ENCODE measurements at regions not wholly inside any gene's neighbourhood (a gene's known extent, or its start where the extent isn't known, plus 50 kb on each side); places are given as distances from the start of the nearest gene placed in this dataset.

DNA sequence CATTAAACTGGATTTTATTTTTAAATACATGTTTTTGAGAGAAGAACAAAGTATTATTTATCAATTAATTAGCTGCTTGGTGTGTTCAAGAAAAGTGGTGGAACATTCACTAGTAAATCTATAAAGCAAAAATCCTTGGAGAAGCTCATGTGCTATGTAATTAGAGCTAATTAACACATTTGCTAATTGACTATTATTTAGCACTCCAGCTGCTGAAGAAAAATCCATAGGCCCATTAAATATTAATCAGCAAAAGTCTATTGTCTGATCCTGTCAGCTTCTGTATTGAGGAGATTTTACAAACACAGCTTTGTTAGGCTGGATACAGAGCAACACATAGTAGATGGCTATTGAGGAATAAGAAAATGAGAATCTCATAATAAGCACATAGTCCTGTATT, 336.1 kb downstream of the RBM43 start (continued):
- no peak for TF ChIP-seq ZNF532 (CRISPR knock-in tag; IDR thresholded peaks at IDR 0.05; ENCODE audit: borderline replicate concordance)
- no peak for TF ChIP-seq PRRX2 (CRISPR knock-in tag; IDR thresholded peaks at IDR 0.05)
- TF ChIP-seq NFE2L1 (CRISPR knock-in tag; IDR thresholded peaks at IDR 0.05): no peak
- TF ChIP-seq FOXK1 (CRISPR knock-in tag; IDR thresholded peaks at IDR 0.05): no peak

GRCh38 chr2:150924878-150925277, 336.8 kb downstream of the RBM43 start:
- Mint-ChIP-seq H3K4me1 (peaks cover 4% of the 10 kb centered on the region), H3K27ac (no peak overlapping the region), H3K9me3 (peaks cover 26% of the 10 kb centered on the region), H3K4me3 (no peak overlapping the region), H3K36me3 (peaks cover 12% of the 10 kb centered on the region), H3K27me3 (ENCODE audit: low read depth) (no peaks in the 10 kb centered on the region; the same call in 1 of the 2 replicates)
- POLR2A ChIA-PET: no interaction called here
- ATAC-seq (no peak), DNase-seq (ENCODE audit: low spot score) (no peak)
- TF ChIP-seq JUN (CRISPR knock-in tag; IDR thresholded peaks at IDR 0.05) (no peak), NR1H2 (CRISPR knock-in tag; IDR thresholded peaks at IDR 0.05) (no peak), NFATC4 (CRISPR knock-in tag; IDR thresholded peaks at IDR 0.05) (no peak)
- TF ChIP-seq, protein P1, sequence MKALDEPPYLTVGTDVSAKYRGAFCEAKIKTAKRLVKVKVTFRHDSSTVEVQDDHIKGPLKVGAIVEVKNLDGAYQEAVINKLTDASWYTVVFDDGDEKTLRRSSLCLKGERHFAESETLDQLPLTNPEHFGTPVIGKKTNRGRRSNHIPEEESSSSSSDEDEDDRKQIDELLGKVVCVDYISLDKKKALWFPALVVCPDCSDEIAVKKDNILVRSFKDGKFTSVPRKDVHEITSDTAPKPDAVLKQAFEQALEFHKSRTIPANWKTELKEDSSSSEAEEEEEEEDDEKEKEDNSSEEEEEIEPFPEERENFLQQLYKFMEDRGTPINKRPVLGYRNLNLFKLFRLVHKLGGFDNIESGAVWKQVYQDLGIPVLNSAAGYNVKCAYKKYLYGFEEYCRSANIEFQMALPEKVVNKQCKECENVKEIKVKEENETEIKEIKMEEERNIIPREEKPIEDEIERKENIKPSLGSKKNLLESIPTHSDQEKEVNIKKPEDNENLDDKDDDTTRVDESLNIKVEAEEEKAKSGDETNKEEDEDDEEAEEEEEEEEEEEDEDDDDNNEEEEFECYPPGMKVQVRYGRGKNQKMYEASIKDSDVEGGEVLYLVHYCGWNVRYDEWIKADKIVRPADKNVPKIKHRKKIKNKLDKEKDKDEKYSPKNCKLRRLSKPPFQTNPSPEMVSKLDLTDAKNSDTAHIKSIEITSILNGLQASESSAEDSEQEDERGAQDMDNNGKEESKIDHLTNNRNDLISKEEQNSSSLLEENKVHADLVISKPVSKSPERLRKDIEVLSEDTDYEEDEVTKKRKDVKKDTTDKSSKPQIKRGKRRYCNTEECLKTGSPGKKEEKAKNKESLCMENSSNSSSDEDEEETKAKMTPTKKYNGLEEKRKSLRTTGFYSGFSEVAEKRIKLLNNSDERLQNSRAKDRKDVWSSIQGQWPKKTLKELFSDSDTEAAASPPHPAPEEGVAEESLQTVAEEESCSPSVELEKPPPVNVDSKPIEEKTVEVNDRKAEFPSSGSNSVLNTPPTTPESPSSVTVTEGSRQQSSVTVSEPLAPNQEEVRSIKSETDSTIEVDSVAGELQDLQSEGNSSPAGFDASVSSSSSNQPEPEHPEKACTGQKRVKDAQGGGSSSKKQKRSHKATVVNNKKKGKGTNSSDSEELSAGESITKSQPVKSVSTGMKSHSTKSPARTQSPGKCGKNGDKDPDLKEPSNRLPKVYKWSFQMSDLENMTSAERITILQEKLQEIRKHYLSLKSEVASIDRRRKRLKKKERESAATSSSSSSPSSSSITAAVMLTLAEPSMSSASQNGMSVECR (CRISPR knock-in tag; IDR thresholded peaks at IDR 0.05; ENCODE audit: borderline replicate concordance): no peak
- CTCF ChIA-PET: no interaction called here

DNA sequence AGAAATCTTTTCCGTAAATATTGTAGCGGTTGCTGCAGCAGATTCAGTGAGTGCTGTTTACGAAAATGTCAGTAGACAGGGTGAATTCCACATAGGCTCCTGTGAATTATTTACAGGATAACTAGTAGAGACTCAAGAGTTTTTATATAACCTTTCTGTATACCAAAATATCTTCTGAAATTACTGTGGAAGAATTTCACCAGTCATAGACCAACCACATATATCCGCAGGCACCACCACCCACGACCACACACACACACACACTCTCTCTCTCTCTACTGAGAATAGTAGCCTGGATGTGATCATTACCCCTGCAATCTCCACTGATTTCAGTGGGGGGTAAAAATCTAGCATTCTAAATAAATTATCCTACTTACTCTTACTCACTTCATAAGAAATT, 341.8 kb downstream of the RBM43 start:
- no peak for ATAC-seq
- Mint-ChIP-seq H3K4me1 (peaks cover 7% of the 10 kb centered on the region), H3K27me3 (ENCODE audit: low read depth) (no peaks in the 10 kb centered on the region; the same call in 1 of the 2 replicates), H3K27ac (no peak overlapping the region), H3K36me3 (peaks cover 12% of the 10 kb centered on the region), H3K9me3 (peaks cover 23% of the 10 kb centered on the region), H3K4me3 (no peak overlapping the region)
- CTCF ChIA-PET: no interaction called here
- POLR2A ChIA-PET: no interaction called here
- TF ChIP-seq, protein P2, sequence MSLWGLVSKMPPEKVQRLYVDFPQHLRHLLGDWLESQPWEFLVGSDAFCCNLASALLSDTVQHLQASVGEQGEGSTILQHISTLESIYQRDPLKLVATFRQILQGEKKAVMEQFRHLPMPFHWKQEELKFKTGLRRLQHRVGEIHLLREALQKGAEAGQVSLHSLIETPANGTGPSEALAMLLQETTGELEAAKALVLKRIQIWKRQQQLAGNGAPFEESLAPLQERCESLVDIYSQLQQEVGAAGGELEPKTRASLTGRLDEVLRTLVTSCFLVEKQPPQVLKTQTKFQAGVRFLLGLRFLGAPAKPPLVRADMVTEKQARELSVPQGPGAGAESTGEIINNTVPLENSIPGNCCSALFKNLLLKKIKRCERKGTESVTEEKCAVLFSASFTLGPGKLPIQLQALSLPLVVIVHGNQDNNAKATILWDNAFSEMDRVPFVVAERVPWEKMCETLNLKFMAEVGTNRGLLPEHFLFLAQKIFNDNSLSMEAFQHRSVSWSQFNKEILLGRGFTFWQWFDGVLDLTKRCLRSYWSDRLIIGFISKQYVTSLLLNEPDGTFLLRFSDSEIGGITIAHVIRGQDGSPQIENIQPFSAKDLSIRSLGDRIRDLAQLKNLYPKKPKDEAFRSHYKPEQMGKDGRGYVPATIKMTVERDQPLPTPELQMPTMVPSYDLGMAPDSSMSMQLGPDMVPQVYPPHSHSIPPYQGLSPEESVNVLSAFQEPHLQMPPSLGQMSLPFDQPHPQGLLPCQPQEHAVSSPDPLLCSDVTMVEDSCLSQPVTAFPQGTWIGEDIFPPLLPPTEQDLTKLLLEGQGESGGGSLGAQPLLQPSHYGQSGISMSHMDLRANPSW (CRISPR knock-in tag; conservative IDR thresholded peaks at IDR 0.05; ENCODE audit: low read depth): no peak
- TF ChIP-seq RELA (CRISPR knock-in tag; IDR thresholded peaks at IDR 0.05; ENCODE audit: borderline replicate concordance): no peak
- DNase-seq (ENCODE audit: low spot score): no peak

Measured in WTC11 (cell line).